HG02943 (cell line): ENCODE measurements at regions not wholly inside any gene's neighbourhood (a gene's known extent, or its start where the extent isn't known, plus 50 kb on each side); places are given as distances from the start of the nearest gene placed in this dataset.
A peak's percentile ranks its signal among the peaks of the same experiment; 100 is the strongest.

Experiments
- ATAC-seq: cut with Tn5 transposase; IDR thresholded peaks from one replicate; pipeline ENCODE4 v1.9.1; 2021; ENCODE audit warnings: mild to moderate bottlenecking, low read depth, moderate library complexity; ENCODE audit not compliant: unreplicated experiment

- ATAC-seq, result no peak
Observed at GRCh38 chr11:32003335-32003734, 87.5 kb upstream of the RCN1 start.

GRCh38 chr11:32002311-32002710, 88.6 kb upstream of the RCN1 start:
- no peak for ATAC-seq

GRCh38 chr11:31997955-31998354, 92.9 kb upstream of the RCN1 start:
- no peak for ATAC-seq

- no peak for ATAC-seq
Observed at GRCh38 chr11:31996159-31996881, 94.6 kb upstream of the RCN1 start.

GRCh38 chr11:31995525-31996094, 95.3 kb upstream of the RCN1 start:
- peak; percentile 86 for ATAC-seq

GRCh38 chr11:31995032-31995431, 95.8 kb upstream of the RCN1 start:
- no peak for ATAC-seq

- no peak for ATAC-seq
Observed at GRCh38 chr11:31987118-31988005, 103.5 kb upstream of the RCN1 start.

- ATAC-seq, result no peak
Observed at GRCh38 chr11:31986201-31986889, 104.5 kb upstream of the RCN1 start.

GRCh38 chr11:31981457-31981856, 109.4 kb upstream of the RCN1 start:
- no peak for ATAC-seq

- ATAC-seq, result no peak
Observed at GRCh38 chr11:31977343-31977742, 113.5 kb upstream of the RCN1 start.

- no peak for ATAC-seq
Observed at GRCh38 chr11:31974366-31975136, 116.3 kb upstream of the RCN1 start.

GRCh38 chr11:31973172-31973571, 117.7 kb upstream of the RCN1 start:
- ATAC-seq, result no peak

GRCh38 chr11:31972623-31973022, 118.3 kb upstream of the RCN1 start:
- ATAC-seq, result no peak

- ATAC-seq, result no peak
Observed at GRCh38 chr11:31969359-31969702, 121.5 kb upstream of the RCN1 start.

GRCh38 chr11:31968461-31969358, 122.2 kb upstream of the RCN1 start:
- ATAC-seq, result no peak

- no peak for ATAC-seq
Observed at GRCh38 chr11:31967404-31968130, 123.3 kb upstream of the RCN1 start.

GRCh38 chr11:31966846-31967245, 124.0 kb upstream of the RCN1 start:
- ATAC-seq, result no peak

GRCh38 chr11:31964181-31964580, 126.7 kb upstream of the RCN1 start:
- no peak for ATAC-seq

- no peak for ATAC-seq
Observed at GRCh38 chr11:31960126-31960525, 130.7 kb upstream of the RCN1 start.
